ENCODE measurements at regions not wholly inside any gene's neighbourhood (a gene's known extent, or its start where the extent isn't known, plus 50 kb on each side); places are given as distances from the start of the nearest gene placed in this dataset.
A peak's percentile ranks its signal among the peaks of the same experiment; 100 is the strongest.

DNA sequence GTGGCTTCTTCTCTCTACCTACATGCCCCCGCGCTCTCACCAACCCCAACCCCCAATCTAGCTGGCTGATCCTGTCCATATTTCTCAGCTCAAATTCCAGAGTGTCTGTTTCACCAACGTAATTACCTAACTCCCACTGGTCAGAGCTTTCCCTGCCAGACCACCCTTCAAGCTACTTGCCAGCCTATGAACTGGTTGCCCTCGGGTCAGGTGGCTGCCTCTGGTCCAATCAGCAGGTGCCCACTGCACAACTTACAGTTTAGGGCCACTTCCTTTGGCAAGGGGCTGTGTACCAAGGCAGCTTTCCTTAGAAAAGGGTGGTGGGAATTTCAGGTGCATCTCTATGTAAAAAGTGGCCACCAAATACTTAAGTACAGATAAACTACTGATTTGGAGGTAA lies 92.2 kb upstream of the SLC30A5 start:
- DNase-seq (ENCODE audit: low spot score): no peak
- intact Hi-C loops (cut with micrococcal nuclease; ENCODE audit: unreplicated experiment): no loop called here
- Histone ChIP-seq H3K79me2 (ENCODE audit: insufficient read depth, low read length) (no peaks in the 10 kb centered on the region), H3K36me3 (replicated peaks in 1 of 2; ENCODE audit: control insufficient read depth in 1 of 2, insufficient read depth in 2 of 2, low read length in 2 of 2) (no peaks in the 10 kb centered on the region), H4K20me1 (ENCODE audit: insufficient read depth, low read length) (no peaks in the 10 kb centered on the region), H3K27ac (ENCODE audit: extremely low read length, insufficient read depth, low read length) (no peak overlapping the region), H3K9me3 (ENCODE audit: low read length) (no peaks in the 10 kb centered on the region), H3K4me1 (ENCODE audit: insufficient read depth, low read length) (no peaks in the 10 kb centered on the region), H3K9ac (ENCODE audit: insufficient read depth, low read depth, low read length) (no peak overlapping the region), H3K27me3 (ENCODE audit: control insufficient read depth in 1 of 2, insufficient read depth in 2 of 2, low read length in 2 of 2) (no peaks in the 10 kb centered on the region; a peak in 1 of 5 replicates), H3K4me3 (replicated peaks in 1 of 3; ENCODE audit: insufficient read depth in 1 of 3, low read depth in 2 of 3, low read length in 3 of 3) (no peak overlapping the region), H2AFZ (ENCODE audit: low read length) (no peak overlapping the region), H3K4me2 (ENCODE audit: low read depth, low read length) (no peak overlapping the region)
- ChIA-PET CTCF (ENCODE audit: low intra/inter-chr PET ratio, low total read pairs) (no interaction called here), POLR2A (no interaction called here)
- no TSS peak for BruUV-seq (replicated peaks)
- in situ Hi-C loops (cut with HindIII; ENCODE audit: extremely low pct_ligation_motif_present, low pct_unique_long_range_greater_than_20kb): no loop called here
- no peak for ATAC-seq
- WGBS (ENCODE audit: low lambda C conversion rate): 25% methylated on average over 4 of the region's 4 CpGs
- no peak for FAIRE-seq
- TF ChIP-seq ZNF607 (CRISPR knock-in tag; IDR thresholded peaks at IDR 0.05; ENCODE audit: borderline replicate concordance) (no peak), ZNF598 (CRISPR knock-in tag; IDR thresholded peaks at IDR 0.05; ENCODE audit: borderline replicate concordance) (no peak), ZNF768 (CRISPR knock-in tag; IDR thresholded peaks at IDR 0.05) (no peak), MEIS1 (CRISPR knock-in tag; IDR thresholded peaks at IDR 0.05; ENCODE audit: borderline replicate concordance) (no peak), ZNF354B (CRISPR knock-in tag; IDR thresholded peaks at IDR 0.05) (no peak)
- TF ChIP-seq, protein P1, sequence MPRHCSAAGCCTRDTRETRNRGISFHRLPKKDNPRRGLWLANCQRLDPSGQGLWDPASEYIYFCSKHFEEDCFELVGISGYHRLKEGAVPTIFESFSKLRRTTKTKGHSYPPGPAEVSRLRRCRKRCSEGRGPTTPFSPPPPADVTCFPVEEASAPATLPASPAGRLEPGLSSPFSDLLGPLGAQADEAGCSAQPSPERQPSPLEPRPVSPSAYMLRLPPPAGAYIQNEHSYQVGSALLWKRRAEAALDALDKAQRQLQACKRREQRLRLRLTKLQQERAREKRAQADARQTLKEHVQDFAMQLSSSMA (CRISPR knock-in tag; IDR thresholded peaks at IDR 0.05): no peak

DNA sequence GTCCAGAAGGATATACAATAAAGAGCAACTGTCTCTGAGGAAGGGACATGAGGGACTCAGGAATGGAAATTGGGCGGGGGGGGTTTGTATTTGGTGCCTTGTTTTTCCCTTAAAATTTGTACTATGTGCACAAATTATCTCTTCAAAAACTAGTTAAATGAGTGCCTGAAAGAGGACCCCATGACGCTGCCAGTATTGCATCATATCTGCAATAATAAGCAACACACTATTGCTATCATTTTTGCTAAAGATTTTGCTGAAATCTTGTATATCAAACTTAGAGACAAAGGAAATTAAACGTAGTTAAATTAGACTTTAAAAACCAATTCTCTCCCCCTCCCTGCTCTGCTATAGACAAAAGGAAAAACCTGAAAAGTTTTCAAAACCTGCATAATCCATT lies 89.7 kb upstream of the SLC30A5 start:
- H3K27ac ChIP-seq (ENCODE audit: extremely low read length, insufficient read depth, low read length): no peak overlapping the region
- no peaks in the 10 kb centered on the region; a peak in 1 of 5 replicates for H3K27me3 ChIP-seq (ENCODE audit: control insufficient read depth in 1 of 2, insufficient read depth in 2 of 2, low read length in 2 of 2)
- H3K4me1 ChIP-seq (ENCODE audit: insufficient read depth, low read length): no peaks in the 10 kb centered on the region
- ATAC-seq (no peak), FAIRE-seq (no peak), DNase-seq (ENCODE audit: low spot score) (no peak)
- in situ Hi-C loops (cut with HindIII; ENCODE audit: extremely low pct_ligation_motif_present, low pct_unique_long_range_greater_than_20kb): no loop called here
- TF ChIP-seq ZNF34 (CRISPR knock-in tag; IDR thresholded peaks at IDR 0.05; ENCODE audit: borderline replicate concordance) (no peak), CEBPB (IDR thresholded peaks at IDR 0.05; ENCODE audit: borderline replicate concordance, low read depth, low read length) (peak; percentile 66; the same call in 1 of the 2 replicates), ZNF615 (CRISPR knock-in tag; IDR thresholded peaks at IDR 0.05; ENCODE audit: borderline replicate concordance) (no peak)
- TF ChIP-seq, protein P2, sequence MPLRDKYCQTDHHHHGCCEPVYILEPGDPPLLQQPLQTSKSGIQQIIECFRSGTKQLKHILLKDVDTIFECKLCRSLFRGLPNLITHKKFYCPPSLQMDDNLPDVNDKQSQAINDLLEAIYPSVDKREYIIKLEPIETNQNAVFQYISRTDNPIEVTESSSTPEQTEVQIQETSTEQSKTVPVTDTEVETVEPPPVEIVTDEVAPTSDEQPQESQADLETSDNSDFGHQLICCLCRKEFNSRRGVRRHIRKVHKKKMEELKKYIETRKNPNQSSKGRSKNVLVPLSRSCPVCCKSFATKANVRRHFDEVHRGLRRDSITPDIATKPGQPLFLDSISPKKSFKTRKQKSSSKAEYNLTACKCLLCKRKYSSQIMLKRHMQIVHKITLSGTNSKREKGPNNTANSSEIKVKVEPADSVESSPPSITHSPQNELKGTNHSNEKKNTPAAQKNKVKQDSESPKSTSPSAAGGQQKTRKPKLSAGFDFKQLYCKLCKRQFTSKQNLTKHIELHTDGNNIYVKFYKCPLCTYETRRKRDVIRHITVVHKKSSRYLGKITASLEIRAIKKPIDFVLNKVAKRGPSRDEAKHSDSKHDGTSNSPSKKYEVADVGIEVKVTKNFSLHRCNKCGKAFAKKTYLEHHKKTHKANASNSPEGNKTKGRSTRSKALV (CRISPR knock-in tag; IDR thresholded peaks at IDR 0.05): no peak
- H3K79me2 ChIP-seq (ENCODE audit: insufficient read depth, low read length): no peaks in the 10 kb centered on the region
- POLR2A ChIA-PET: no interaction called here
- H2AFZ ChIP-seq (ENCODE audit: low read length): no peak overlapping the region
- no peaks in the 10 kb centered on the region for H4K20me1 ChIP-seq (ENCODE audit: insufficient read depth, low read length)
- intact Hi-C loops (cut with micrococcal nuclease; ENCODE audit: unreplicated experiment): no loop called here
- no TSS peak for BruUV-seq (replicated peaks)
- no peak overlapping the region for H3K4me2 ChIP-seq (ENCODE audit: low read depth, low read length)
- no peak overlapping the region for H3K4me3 ChIP-seq (replicated peaks in 1 of 3; ENCODE audit: insufficient read depth in 1 of 3, low read depth in 2 of 3, low read length in 3 of 3)
- 1% methylated on average over 3 of the region's 3 CpGs for WGBS (ENCODE audit: low lambda C conversion rate)
- no peak overlapping the region for H3K9ac ChIP-seq (ENCODE audit: insufficient read depth, low read depth, low read length)
- no peaks in the 10 kb centered on the region for H3K36me3 ChIP-seq (replicated peaks in 1 of 2; ENCODE audit: control insufficient read depth in 1 of 2, insufficient read depth in 2 of 2, low read length in 2 of 2)
- CTCF ChIA-PET (ENCODE audit: low intra/inter-chr PET ratio, low total read pairs): no interaction called here
- no peaks in the 10 kb centered on the region for H3K9me3 ChIP-seq (ENCODE audit: low read length)

Measured in HepG2 (cell line).